ENCODE measurements at regions not wholly inside any gene's neighbourhood (a gene's known extent, or its start where the extent isn't known, plus 50 kb on each side); places are given as distances from the start of the nearest gene placed in this dataset.

DNA sequence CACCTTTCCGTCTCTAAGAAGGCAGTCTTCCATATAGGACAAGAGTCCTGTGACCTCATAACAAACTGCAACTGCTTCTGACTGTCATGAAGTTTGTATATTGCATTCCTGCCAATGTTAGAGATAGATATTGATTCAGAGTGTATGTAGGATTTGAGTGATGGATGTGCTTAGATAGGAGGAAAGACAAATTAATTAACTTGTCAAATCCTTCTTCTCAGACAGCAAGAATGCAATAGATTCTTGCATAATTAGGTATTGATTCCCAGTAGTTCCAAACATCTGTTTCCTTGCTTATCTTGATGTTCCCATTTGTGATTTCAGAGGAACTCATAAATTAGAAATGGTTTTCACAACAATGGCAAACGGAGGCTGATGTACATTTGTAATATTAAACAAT, 555.3 kb downstream of the TRAM1L1 start:
- no peaks in the 10 kb centered on the region for H3K36me3 Mint-ChIP-seq (ENCODE audit: insufficient read depth, unreplicated experiment)
- TF ChIP-seq, protein P1, sequence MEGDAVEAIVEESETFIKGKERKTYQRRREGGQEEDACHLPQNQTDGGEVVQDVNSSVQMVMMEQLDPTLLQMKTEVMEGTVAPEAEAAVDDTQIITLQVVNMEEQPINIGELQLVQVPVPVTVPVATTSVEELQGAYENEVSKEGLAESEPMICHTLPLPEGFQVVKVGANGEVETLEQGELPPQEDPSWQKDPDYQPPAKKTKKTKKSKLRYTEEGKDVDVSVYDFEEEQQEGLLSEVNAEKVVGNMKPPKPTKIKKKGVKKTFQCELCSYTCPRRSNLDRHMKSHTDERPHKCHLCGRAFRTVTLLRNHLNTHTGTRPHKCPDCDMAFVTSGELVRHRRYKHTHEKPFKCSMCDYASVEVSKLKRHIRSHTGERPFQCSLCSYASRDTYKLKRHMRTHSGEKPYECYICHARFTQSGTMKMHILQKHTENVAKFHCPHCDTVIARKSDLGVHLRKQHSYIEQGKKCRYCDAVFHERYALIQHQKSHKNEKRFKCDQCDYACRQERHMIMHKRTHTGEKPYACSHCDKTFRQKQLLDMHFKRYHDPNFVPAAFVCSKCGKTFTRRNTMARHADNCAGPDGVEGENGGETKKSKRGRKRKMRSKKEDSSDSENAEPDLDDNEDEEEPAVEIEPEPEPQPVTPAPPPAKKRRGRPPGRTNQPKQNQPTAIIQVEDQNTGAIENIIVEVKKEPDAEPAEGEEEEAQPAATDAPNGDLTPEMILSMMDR (IDR thresholded peaks at IDR 0.05; ENCODE audit: unreplicated experiment): no peak
- no peak overlapping the region for H3K4me3 Mint-ChIP-seq (ENCODE audit: low read depth, unreplicated experiment)
- intact Hi-C loops (cut with micrococcal nuclease; ENCODE audit: unreplicated experiment): no loop called here
- no peaks in the 10 kb centered on the region for H3K9me3 Mint-ChIP-seq (ENCODE audit: low read depth, unreplicated experiment)
- no peaks in the 10 kb centered on the region for H3K4me1 Mint-ChIP-seq (ENCODE audit: low read depth, unreplicated experiment)
- no peaks in the 10 kb centered on the region for H3K27me3 Mint-ChIP-seq (ENCODE audit: unreplicated experiment)
- DNase-seq: no peak
- CTCF ChIA-PET: no interaction called here
- no peak overlapping the region for H3K27ac Mint-ChIP-seq (ENCODE audit: unreplicated experiment)
- no TSS peak for BruUV-seq (replicated peaks)

DNA sequence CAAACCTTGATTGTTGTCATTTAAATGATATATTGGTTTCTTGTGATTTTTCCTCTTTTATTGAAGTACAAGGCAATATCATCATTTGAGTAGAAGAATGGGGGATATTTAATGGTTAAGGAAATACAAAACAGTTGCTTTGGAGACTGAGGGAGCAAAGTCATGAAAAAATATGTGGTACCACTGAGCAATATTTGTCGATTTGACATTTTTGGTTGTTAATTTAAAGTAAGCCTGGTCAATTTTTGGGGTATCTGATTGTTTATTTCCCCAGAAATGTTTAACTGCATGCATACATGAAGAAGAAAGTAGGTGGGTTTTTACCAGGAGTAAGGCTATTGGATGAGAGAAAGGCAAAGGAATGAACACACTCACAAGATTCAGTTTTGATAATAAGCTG, 556.2 kb downstream of the TRAM1L1 start:
- no peak for DNase-seq
- no TSS peak for BruUV-seq (replicated peaks)
- H3K36me3 Mint-ChIP-seq (ENCODE audit: insufficient read depth, unreplicated experiment): no peaks in the 10 kb centered on the region
- no peak overlapping the region for H3K27ac Mint-ChIP-seq (ENCODE audit: unreplicated experiment)
- H3K27me3 Mint-ChIP-seq (ENCODE audit: unreplicated experiment): no peaks in the 10 kb centered on the region
- no peaks in the 10 kb centered on the region for H3K9me3 Mint-ChIP-seq (ENCODE audit: low read depth, unreplicated experiment)
- TF ChIP-seq, protein P1 (IDR thresholded peaks at IDR 0.05; ENCODE audit: unreplicated experiment): no peak
- CTCF ChIA-PET: no interaction called here
- intact Hi-C loops (cut with micrococcal nuclease; ENCODE audit: unreplicated experiment): no loop called here
- H3K4me3 Mint-ChIP-seq (ENCODE audit: low read depth, unreplicated experiment): no peak overlapping the region
- no peaks in the 10 kb centered on the region for H3K4me1 Mint-ChIP-seq (ENCODE audit: low read depth, unreplicated experiment)

DNA sequence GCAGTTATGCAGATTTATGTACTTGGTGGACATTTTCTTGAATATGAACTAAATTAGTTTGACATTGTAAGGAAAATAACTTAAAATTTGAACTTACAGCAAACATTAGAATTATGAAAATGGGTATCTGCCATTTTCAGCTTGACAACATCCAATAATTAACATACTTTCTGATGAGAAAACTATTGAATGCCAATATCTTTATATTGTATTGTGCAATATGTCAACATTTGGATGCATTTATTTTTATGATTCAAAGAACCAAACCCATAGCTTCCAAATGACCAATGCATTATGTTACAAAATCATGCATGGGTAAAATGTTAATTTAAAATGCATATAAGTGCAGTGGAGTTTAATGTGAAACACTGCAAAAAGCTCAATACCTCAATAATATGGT, 562.5 kb downstream of the TRAM1L1 start:
- Mint-ChIP-seq H3K27me3 (ENCODE audit: unreplicated experiment) (no peaks in the 10 kb centered on the region), H3K4me3 (ENCODE audit: low read depth, unreplicated experiment) (no peak overlapping the region), H3K27ac (ENCODE audit: unreplicated experiment) (no peak overlapping the region), H3K9me3 (ENCODE audit: low read depth, unreplicated experiment) (peaks cover 4% of the 10 kb centered on the region), H3K36me3 (ENCODE audit: insufficient read depth, unreplicated experiment) (no peaks in the 10 kb centered on the region), H3K4me1 (ENCODE audit: low read depth, unreplicated experiment) (no peaks in the 10 kb centered on the region)
- CTCF ChIA-PET: no interaction called here
- BruUV-seq (replicated peaks): no TSS peak
- intact Hi-C loops (cut with micrococcal nuclease; ENCODE audit: unreplicated experiment): no loop called here
- no peak for DNase-seq
- TF ChIP-seq, protein P1 (IDR thresholded peaks at IDR 0.05; ENCODE audit: unreplicated experiment): no peak

DNA sequence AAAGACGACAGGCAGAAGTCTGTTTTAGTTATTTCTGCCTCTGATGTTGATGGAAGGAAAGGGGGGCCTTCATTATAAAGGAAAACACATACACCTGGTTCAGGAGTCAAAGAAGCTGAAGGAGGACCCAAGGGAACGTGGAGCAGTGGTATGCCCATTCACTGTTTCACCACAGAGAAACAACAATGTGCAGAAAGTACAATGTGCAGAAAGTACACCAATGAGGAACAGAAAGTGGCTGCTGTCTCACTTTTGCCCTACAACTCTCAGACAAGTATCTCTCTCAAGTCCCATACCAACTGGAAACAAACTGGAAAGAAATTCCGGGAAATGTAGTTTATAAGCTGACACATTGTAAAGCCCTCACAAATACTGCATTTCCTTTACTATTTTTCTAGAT, 564.5 kb downstream of the TRAM1L1 start:
- H3K9me3 Mint-ChIP-seq (ENCODE audit: low read depth, unreplicated experiment): peaks cover 7% of the 10 kb centered on the region
- peaks cover 3% of the 10 kb centered on the region for H3K4me1 Mint-ChIP-seq (ENCODE audit: low read depth, unreplicated experiment)

More for the DNA sequence above, 564.5 kb downstream of the TRAM1L1 start:
- intact Hi-C loops (cut with micrococcal nuclease; ENCODE audit: unreplicated experiment): no loop called here
- Mint-ChIP-seq H3K27ac (ENCODE audit: unreplicated experiment) (no peak overlapping the region), H3K4me3 (ENCODE audit: low read depth, unreplicated experiment) (no peak overlapping the region), H3K36me3 (ENCODE audit: insufficient read depth, unreplicated experiment) (no peaks in the 10 kb centered on the region), H3K27me3 (ENCODE audit: unreplicated experiment) (no peaks in the 10 kb centered on the region)
- DNase-seq: no peak
- CTCF ChIA-PET: no interaction called here
- BruUV-seq (replicated peaks): no TSS peak
- TF ChIP-seq, protein P1 (IDR thresholded peaks at IDR 0.05; ENCODE audit: unreplicated experiment): no peak
